ENCODE measurements at regions not wholly inside any gene's neighbourhood (a gene's known extent, or its start where the extent isn't known, plus 50 kb on each side); places are given as distances from the start of the nearest gene placed in this dataset.

GRCh38 chr14:27688841-27689444 lies 1077.6 kb upstream of the FOXG1 start:
- Histone ChIP-seq H3K4me2 (ENCODE audit: insufficient read depth, low read length) (no peak overlapping the region), H3K9me3 (ENCODE audit: insufficient read depth, low read length, severe bottlenecking) (no peaks in the 10 kb centered on the region), H3K27me3 (ENCODE audit: insufficient read depth, low read length, poor library complexity) (no peaks in the 10 kb centered on the region), H3K4me3 (ENCODE audit: low read depth in 1 of 2, low read length in 2 of 2) (no peak overlapping the region), H3K9ac (ENCODE audit: low read depth, low read length) (no peak overlapping the region), H4K20me1 (ENCODE audit: insufficient read depth, low read length) (no peaks in the 10 kb centered on the region), H3K36me3 (ENCODE audit: insufficient read depth, low read length) (no peaks in the 10 kb centered on the region), H3K4me1 (ENCODE audit: insufficient read depth, low read length) (no peaks in the 10 kb centered on the region), H2AFZ (ENCODE audit: low read depth, low read length) (no peak overlapping the region), H3K27ac (ENCODE audit: low read length) (no peak overlapping the region), H3K79me2 (ENCODE audit: insufficient read depth, low read length) (no peaks in the 10 kb centered on the region)
- DNase-seq (no peak), ATAC-seq (ENCODE audit: insufficient read depth, low read depth) (no peak)
- no peak for TF ChIP-seq CTCF (IDR thresholded peaks at IDR 0.05; ENCODE audit: borderline replicate concordance, extremely low read depth, low read length, poor library complexity, severe bottlenecking)
- TF ChIP-seq EZH2 (IDR thresholded peaks at IDR 0.05; ENCODE audit: borderline replicate concordance, low read depth, low read length, severe bottlenecking), result no peak

- TF ChIP-seq CTCF (IDR thresholded peaks at IDR 0.05; ENCODE audit: borderline replicate concordance, extremely low read depth, low read length, poor library complexity, severe bottlenecking) (no peak), EZH2 (IDR thresholded peaks at IDR 0.05; ENCODE audit: borderline replicate concordance, low read depth, low read length, severe bottlenecking) (no peak)
- H3K79me2 ChIP-seq (ENCODE audit: insufficient read depth, low read length), result no peaks in the 10 kb centered on the region
- ATAC-seq (ENCODE audit: insufficient read depth, low read depth) (no peak), DNase-seq (no peak)
- H3K9me3 ChIP-seq (ENCODE audit: insufficient read depth, low read length, severe bottlenecking), result peaks cover 12% of the 10 kb centered on the region
- no peak overlapping the region for H3K4me2 ChIP-seq (ENCODE audit: insufficient read depth, low read length)
- H3K4me3 ChIP-seq (ENCODE audit: low read depth in 1 of 2, low read length in 2 of 2), result no peak overlapping the region
- no peak overlapping the region for H3K27ac ChIP-seq (ENCODE audit: low read length)
- no peaks in the 10 kb centered on the region for H4K20me1 ChIP-seq (ENCODE audit: insufficient read depth, low read length)
- H3K9ac ChIP-seq (ENCODE audit: low read depth, low read length), result no peak overlapping the region
- H2AFZ ChIP-seq (ENCODE audit: low read depth, low read length), result no peak overlapping the region
- no peaks in the 10 kb centered on the region for H3K27me3 ChIP-seq (ENCODE audit: insufficient read depth, low read length, poor library complexity)
- no peaks in the 10 kb centered on the region for H3K4me1 ChIP-seq (ENCODE audit: insufficient read depth, low read length)
- no peaks in the 10 kb centered on the region for H3K36me3 ChIP-seq (ENCODE audit: insufficient read depth, low read length)
Observed at GRCh38 chr14:27712364-27712763, 1054.2 kb upstream of the FOXG1 start.

- ATAC-seq (ENCODE audit: insufficient read depth, low read depth) (no peak), DNase-seq (no peak)
- Histone ChIP-seq H3K9me3 (ENCODE audit: insufficient read depth, low read length, severe bottlenecking) (peaks cover 12% of the 10 kb centered on the region), H3K4me3 (ENCODE audit: low read depth in 1 of 2, low read length in 2 of 2) (no peak overlapping the region), H3K27ac (ENCODE audit: low read length) (no peak overlapping the region), H3K27me3 (ENCODE audit: insufficient read depth, low read length, poor library complexity) (no peaks in the 10 kb centered on the region), H3K36me3 (ENCODE audit: insufficient read depth, low read length) (no peaks in the 10 kb centered on the region), H3K9ac (ENCODE audit: low read depth, low read length) (no peak overlapping the region), H3K4me2 (ENCODE audit: insufficient read depth, low read length) (no peak overlapping the region), H4K20me1 (ENCODE audit: insufficient read depth, low read length) (no peaks in the 10 kb centered on the region), H3K79me2 (ENCODE audit: insufficient read depth, low read length) (no peaks in the 10 kb centered on the region), H2AFZ (ENCODE audit: low read depth, low read length) (no peak overlapping the region), H3K4me1 (ENCODE audit: insufficient read depth, low read length) (no peaks in the 10 kb centered on the region)
- no peak for TF ChIP-seq CTCF (IDR thresholded peaks at IDR 0.05; ENCODE audit: borderline replicate concordance, extremely low read depth, low read length, poor library complexity, severe bottlenecking)
- no peak for TF ChIP-seq EZH2 (IDR thresholded peaks at IDR 0.05; ENCODE audit: borderline replicate concordance, low read depth, low read length, severe bottlenecking)
Observed at GRCh38 chr14:27715561-27715960, 1051.0 kb upstream of the FOXG1 start.
